NCI-H2029 (cell line): ENCODE measurements at regions not wholly inside any gene's neighbourhood (a gene's known extent, or its start where the extent isn't known, plus 50 kb on each side); places are given as distances from the start of the nearest gene placed in this dataset.

Experiments
- DNase-seq: peaks from one replicate; lab custom pipeline; 2025; lab: John Stamatoyannopoulos, UW

GRCh38 chrX:38991656-38992440 lies 190.6 kb downstream of the MID1IP1 start:
- DNase-seq: no peak

- DNase-seq: no peak
Measured at GRCh38 chrX:38992441-38993096, 191.3 kb downstream of the MID1IP1 start.

GRCh38 chrX:38993500-38993899 lies 192.2 kb downstream of the MID1IP1 start:
- no peak for DNase-seq

GRCh38 chrX:38999099-38999498 lies 197.8 kb downstream of the MID1IP1 start:
- DNase-seq: no peak

GRCh38 chrX:38999967-39000745 lies 198.9 kb downstream of the MID1IP1 start:
- no peak for DNase-seq

GRCh38 chrX:39000802-39001201 lies 199.5 kb downstream of the MID1IP1 start:
- no peak for DNase-seq

- DNase-seq: no peak
Measured at GRCh38 chrX:39002466-39002865, 201.2 kb downstream of the MID1IP1 start.

GRCh38 chrX:39008549-39008948 lies 207.3 kb downstream of the MID1IP1 start:
- no peak for DNase-seq

- no peak for DNase-seq
Measured at GRCh38 chrX:39011454-39012221, 210.4 kb downstream of the MID1IP1 start.

- no peak for DNase-seq
Measured at GRCh38 chrX:39012621-39013111, 211.4 kb downstream of the MID1IP1 start.

- no peak for DNase-seq
Measured at GRCh38 chrX:39016556-39016955, 215.3 kb downstream of the MID1IP1 start.

GRCh38 chrX:39017077-39017476 lies 215.8 kb downstream of the MID1IP1 start:
- no peak for DNase-seq

GRCh38 chrX:39017716-39018115 lies 216.5 kb downstream of the MID1IP1 start:
- no peak for DNase-seq

GRCh38 chrX:39018541-39018940 lies 217.3 kb downstream of the MID1IP1 start:
- DNase-seq: no peak

- no peak for DNase-seq
Measured at GRCh38 chrX:39019056-39019455, 217.8 kb downstream of the MID1IP1 start.

GRCh38 chrX:39020051-39020669 lies 218.9 kb downstream of the MID1IP1 start:
- DNase-seq: no peak

- DNase-seq: no peak
Measured at GRCh38 chrX:39022106-39022505, 220.8 kb downstream of the MID1IP1 start.

- DNase-seq: no peak
Measured at GRCh38 chrX:39029221-39029620, 228.0 kb downstream of the MID1IP1 start.

- no peak for DNase-seq
Measured at GRCh38 chrX:39030636-39031035, 229.4 kb downstream of the MID1IP1 start.

- no peak for DNase-seq
Measured at GRCh38 chrX:39039890-39040289, 238.6 kb downstream of the MID1IP1 start.

- no peak for DNase-seq
Measured at GRCh38 chrX:39043838-39044550, 242.7 kb downstream of the MID1IP1 start.
